GM18861 (cell line): ENCODE measurements at regions not wholly inside any gene's neighbourhood (a gene's known extent, or its start where the extent isn't known, plus 50 kb on each side); places are given as distances from the start of the nearest gene placed in this dataset.
"Not testable (repeated sequence)": the region's sequence is repeated elsewhere in the genome, so short reads cannot be mapped to it uniquely, and the experiment has no call there.

Experiments
- ATAC-seq: cut with Tn5 transposase; IDR thresholded peaks from one replicate; pipeline ENCODE4 v1.9.1; 2021; ENCODE audit not compliant: unreplicated experiment

DNA sequence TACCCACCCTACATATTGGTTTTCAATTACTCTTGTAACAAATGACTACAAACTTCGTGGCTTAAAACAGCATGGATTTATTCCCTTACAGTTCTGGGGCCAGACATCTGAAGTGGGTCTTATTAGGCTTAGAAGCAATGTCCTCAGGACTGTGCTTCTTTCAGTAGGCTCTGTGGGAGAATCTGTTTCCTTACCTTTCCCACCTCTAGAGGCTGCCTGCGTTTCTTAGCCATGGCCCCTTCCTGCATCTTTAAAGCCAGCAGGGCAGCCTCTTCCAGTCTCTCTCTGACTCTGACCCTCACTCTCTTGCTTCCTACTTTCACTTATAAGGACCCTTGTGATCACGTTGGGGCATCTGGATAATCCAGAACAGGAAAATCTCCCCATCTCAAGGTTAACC lies 252.5 kb upstream of the PGRMC2 start:
- no peak for ATAC-seq

- ATAC-seq: no peak
These were observed 250.7 kb upstream of the PGRMC2 start for GRCh38 chr4:128538111-128538882.

GRCh38 chr4:128536746-128537145 lies 249.1 kb upstream of the PGRMC2 start:
- no peak for ATAC-seq

- ATAC-seq: not testable (repeated sequence)
These were observed 247.9 kb upstream of the PGRMC2 start for GRCh38 chr4:128535510-128535909.

DNA sequence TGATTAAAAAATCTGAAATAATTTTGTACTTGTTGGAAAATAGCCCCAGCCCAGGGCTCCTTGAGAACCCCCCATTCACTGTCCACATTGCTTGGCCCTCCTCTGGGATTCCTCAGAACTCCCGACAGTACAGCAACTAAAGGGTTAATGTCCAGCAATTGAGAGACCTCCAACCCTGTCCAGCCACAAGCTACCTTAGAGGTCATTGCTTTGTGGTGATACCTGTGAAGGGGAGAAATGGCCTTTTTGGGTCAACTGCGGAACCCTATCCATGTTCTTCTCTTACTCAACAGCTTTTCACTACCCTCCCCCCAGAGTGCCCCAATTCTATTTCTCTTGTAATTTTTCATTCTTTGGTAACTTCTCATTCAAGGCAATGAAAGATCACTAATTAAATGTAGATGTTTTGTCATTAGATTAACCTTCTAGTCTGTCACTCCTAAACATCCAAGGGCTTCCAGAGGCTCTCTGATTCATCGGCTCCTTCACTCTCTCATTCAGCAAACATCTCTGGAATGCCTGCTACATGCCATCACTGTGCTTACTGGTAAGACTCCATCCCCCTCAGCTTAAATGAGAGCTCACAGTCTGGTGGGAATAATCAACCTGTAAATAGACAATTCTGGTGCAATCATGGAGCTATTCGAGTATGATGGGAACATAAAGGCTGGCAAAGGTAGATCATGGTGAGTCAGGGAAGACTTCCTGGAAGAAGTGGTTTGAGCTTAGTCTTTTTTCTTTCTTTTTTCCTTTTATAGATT lies 241.4 kb upstream of the PGRMC2 start:
- no peak for ATAC-seq

- no peak for ATAC-seq
These were observed 240.4 kb upstream of the PGRMC2 start for GRCh38 chr4:128527946-128528576.

GRCh38 chr4:128527351-128527750 lies 239.7 kb upstream of the PGRMC2 start:
- ATAC-seq: no peak

GRCh38 chr4:128525992-128526630 lies 238.5 kb upstream of the PGRMC2 start:
- no peak for ATAC-seq

DNA sequence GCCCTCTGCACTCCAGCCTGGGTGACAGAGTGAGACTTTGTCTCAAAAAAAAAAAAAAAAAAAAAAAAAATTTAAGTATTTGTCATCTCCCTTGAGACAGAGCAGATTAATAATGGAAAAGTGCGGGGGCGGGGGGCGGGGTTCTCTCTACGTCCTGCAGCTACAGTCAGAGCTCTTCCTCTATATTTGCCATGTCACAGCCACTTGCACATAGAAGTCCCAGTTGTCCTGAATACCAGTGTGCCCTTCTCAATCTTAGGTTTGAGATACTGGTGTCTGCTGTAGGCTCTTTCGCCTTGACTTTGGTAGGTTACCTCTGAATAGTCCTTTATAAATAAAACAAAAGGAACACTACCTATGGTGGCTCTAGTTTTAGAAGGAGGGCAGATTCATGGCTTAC lies 237.8 kb upstream of the PGRMC2 start:
- ATAC-seq: peak; percentile 41

DNA sequence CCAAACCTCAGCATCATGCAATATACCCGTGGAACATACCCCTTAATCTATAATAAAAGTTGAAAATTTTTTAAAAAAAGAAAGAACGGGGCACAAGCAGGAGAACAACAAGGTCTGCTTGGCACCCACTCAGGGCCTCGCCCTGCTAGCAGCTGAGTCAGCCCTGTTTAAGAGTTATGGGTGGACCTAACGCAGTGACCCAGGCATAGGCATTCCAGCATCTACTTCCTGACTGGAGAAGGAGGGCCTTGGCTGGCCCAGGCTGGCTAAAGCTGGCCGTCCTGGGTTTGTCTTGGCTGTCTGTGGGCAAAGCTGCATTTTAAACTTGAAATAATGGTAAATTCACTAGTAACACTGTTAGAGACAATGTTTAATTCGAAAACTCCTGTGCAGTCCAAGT lies 236.7 kb upstream of the PGRMC2 start:
- no peak for ATAC-seq

GRCh38 chr4:128521648-128522111 lies 234.1 kb upstream of the PGRMC2 start:
- ATAC-seq: no peak

DNA sequence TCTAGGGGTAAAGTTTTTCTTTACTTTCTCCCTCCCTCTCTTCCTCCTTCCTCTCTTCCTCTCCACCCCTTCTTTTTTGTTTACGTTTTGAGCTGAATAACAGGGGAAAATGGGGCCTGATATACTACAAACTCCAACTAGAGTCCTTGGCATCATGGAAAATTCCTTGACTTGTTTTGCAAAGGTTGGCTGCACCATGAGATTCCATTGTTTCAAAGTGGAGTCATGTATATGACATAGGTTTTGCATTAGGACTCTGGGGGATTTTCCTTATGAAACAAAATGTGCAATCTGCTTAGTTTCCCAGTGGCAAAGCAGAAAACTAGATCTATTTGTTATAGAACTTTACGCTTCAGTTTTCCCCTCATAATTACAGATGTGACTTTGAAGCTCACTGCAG lies 233.5 kb upstream of the PGRMC2 start:
- no peak for ATAC-seq

DNA sequence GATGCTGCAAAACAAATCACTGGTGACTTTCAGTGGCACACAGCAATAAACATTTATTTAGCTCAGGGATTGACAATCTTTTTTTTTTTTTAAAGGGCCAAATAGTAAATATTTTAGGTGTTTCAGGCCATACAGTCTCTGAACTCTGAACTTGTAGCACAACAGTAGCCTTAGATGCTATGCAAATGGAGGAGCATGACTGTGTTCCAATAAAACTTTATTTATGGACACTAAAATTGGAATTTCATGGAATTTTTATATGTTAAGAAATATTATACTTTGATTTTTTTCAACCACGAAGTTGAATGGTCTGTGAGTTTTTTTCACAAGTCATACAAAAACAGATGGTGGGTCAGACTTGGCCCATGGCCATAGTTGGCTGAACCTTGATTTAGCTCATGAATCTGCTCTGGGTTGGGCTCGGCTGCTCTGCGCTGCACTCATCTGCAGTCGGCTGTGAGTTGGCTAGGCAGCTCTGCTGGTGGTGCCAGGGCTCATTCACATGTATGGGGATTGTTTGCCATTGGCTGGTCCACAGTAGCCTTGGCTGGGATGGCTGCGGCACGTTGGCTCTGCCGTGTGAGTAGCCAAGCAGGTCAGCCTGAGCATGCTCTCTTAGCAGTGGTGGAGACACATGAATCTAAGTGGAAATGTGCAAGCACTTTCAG lies 231.7 kb upstream of the PGRMC2 start:
- ATAC-seq: no peak

GRCh38 chr4:128517739-128518510 lies 230.3 kb upstream of the PGRMC2 start:
- ATAC-seq: peak; percentile 96

DNA sequence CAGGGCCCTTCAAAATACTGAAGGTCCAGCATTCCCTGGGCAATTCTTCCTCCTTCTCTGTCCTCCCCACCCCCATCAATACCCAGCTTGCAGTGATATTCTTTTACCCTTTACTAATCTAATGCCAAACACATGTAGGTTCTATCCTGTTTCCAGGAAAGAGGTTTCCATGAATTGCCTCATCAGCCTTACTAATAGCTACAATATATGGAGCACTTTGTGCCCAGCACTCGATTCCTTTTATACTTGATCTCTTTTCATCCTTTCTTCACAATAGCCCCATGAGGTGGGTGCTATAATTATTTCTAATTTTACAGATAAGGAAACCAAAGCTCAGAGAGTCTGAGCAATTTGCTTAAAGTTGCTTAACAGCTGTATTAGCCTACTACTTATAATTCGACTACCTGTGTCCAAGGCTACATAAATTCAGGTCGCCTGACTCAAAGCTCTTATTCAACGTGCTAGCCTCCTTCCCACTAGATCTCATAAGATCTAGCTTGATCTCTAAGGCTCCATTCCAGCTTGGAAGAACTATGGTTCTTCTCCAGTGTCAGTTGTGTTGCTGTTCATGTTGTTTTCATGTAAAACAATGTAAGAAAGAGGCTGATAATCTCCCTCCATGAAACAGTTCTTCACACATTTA lies 229.6 kb upstream of the PGRMC2 start:
- ATAC-seq: no peak

DNA sequence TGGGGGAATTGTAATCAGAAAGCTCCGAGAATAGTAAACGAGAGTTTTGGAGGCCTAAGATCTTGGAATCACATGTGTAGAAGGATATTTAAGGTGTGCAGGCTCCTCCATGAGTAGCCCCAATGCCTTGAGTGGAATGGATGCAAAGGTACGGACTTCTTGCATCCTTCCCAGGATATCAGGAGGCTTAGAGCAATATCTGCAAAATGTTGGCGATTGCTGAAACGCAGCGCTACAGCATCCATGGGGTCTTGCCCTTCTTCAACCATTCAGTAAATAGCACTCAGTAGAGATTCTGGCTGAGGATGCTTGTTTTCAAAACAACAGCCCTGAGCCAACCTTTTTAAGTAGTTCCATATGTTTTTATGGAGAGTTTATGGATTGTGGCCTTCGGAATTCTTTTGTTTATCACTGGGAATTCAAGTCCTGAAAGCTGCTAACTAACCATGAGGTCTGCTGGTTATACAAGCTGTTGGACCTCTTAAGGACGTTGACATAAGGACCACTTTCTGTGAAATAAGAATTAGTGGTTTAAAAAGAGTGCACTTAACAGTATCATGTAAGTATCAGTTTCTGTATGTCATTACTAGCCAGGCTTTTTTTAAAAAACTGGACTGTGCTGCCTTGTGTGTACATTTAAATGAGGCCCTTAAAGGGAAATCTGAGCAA lies 228.8 kb upstream of the PGRMC2 start:
- ATAC-seq: peak; percentile 50

GRCh38 chr4:128513664-128514484 lies 226.3 kb upstream of the PGRMC2 start:
- ATAC-seq: no peak

- ATAC-seq: no peak
These were observed 225.2 kb upstream of the PGRMC2 start for GRCh38 chr4:128512767-128513322.
